GM19324 (cell line): ENCODE measurements at regions not wholly inside any gene's neighbourhood (a gene's known extent, or its start where the extent isn't known, plus 50 kb on each side); places are given as distances from the start of the nearest gene placed in this dataset.
"Not testable (repeated sequence)": the region's sequence is repeated elsewhere in the genome, so short reads cannot be mapped to it uniquely, and the experiment has no call there.

Source experiments
- ATAC-seq: cut with Tn5 transposase; IDR thresholded peaks from one replicate; pipeline ENCODE4 v1.9.1; 2021; ENCODE audit warnings: mild to moderate bottlenecking, moderate library complexity; ENCODE audit not compliant: unreplicated experiment, low FRiP score

DNA sequence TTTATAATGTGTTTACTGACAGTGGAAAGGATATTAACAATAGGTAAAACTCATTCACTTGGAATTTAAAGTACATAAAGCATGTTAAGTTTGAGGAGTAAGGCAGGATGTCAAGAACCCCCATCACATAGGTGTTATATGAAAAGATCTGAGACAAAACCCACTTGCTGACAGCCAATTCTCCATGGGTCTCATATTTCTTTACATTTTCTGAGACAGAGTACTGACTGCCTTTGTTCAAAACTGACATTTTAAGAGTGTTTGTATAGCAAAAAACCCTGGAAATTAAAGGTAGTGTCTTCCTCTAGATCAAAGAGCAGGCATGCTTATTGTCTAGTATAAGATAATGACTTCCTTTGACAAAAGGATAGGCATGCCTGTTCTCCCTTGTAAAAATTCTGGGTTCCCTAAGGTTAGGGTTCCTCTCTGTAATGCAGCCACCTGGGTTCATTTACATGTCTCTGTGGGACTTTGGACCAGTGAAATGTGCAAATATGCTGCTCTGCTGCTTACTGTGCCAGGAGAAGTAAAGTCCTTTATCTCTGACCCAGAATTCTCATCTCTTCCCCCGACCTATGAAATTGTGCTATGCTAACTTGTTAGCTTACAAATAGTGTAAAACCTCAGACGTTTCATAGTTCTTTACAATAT, 123.6 kb downstream of the PCDH18 start:
- no peak for ATAC-seq

DNA sequence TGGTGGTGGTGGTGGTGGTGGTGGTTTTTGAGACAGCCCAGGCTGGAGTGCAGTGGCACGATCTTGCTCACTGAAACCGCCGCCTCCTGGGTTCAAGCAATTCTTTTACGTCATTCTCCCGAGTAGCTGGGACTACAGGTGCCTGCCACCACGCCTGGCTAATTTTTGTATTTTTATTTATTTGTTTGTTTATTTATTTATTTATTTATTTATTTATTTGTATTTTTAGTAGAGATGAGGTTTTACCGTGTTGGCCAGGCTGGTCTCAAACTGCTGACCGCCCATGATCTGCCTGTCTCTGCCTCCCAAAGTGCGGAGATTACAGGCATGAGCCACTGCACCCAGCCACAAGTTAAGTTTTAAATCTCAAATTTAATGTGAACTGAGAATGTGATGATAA, 126.5 kb downstream of the PCDH18 start:
- ATAC-seq: not testable (repeated sequence)

DNA sequence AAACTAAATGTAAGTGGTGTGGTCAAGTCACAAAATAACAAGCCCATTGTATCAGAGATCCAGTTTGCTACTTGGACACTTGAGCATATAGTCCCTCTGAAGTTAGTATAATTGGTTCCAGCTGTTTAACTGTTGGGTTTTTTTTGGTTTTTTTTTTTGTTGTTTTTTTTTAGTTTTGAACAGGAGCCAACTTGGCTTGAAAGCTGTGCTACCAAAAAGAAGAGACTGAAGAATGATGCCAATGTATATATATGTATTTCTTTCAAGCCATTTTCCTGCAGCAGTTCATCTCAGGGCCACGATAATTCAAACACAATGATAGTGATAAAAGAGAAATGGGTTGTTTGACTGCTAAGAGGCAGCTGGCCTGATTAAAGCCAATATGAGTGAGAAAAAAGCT, 138.3 kb downstream of the PCDH18 start:
- ATAC-seq: no peak

DNA sequence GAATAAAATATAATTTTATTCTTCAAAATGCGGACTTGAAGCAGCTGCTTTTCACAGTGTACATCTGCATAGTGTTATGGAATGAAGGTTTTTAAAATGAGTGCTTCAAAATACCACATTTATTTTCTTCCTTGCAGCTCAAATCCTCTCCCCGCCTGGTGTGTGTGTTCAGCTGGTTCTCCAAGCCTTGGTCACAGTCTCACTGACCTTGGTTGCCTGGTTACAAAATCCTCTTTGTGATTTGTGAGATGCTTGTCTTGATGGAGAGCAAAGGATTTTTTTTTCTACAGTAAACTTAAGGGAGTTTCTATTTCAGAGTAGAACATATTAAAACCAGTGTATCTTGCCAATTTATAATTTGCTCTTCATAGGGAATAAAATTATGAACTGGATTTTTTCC, 139.2 kb downstream of the PCDH18 start:
- ATAC-seq: no peak

DNA sequence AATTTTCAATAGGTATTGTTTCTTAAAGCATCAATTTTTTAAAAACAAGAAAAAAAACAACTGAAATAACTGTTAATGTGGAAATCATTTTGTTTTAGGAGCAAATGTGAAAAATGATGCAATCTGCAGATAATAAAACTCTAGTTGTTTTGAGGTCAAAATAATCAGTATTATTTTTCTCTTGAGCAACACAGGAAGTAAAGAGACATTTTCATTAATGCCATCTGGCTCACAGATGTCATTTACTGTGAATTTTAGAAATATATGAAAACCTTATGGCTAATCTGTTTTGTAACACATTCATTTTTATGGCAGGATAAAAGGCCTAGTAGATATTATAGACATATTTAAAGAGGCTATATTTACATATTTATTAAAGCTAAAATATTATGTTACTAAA, 141.6 kb downstream of the PCDH18 start:
- ATAC-seq: no peak

DNA sequence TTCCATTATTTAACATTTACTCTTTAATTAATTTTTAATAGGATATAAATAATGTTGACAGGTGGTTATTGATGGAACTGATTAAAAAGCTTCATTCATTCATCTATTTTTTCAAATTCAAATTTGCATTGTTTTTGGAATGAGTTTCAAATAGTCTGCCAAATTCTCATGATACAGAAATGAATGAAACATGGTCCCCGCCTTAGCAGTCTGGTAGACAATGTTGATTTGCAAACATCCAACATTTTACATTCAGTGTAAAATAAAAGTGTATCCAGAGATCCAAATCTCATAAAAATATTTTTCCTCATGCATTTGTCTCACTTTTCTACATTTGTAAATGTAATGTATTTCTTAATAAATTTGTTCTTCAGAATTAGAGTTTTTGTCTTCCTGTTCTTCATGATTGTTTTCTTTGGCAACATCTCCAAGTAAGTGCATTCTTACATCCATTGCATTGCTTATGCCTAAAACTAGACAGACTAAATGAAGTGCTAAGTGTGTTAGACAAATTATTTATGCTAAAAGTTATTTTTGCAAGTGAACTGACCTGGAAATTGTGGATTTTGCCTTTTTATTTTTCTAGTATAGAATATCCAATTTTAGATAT, 142.3 kb downstream of the PCDH18 start:
- no peak for ATAC-seq

DNA sequence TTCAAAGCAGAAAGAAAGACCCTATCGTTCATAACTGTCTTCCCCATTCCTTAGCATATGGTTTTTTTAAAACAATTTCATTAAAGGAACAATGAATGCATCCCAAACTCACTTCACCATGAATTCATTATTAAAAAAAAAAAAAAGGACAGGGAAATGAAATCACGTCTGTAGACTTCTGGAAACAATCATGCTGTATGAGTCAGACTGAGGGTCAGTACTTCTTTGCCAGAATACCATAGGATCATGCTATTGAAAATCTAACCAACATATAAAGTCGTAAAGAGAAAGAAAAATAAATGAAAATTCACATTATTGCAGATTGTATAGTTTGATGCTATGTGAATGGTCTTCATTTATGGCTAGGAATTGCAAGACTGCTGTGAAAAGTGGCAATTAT, 144.4 kb downstream of the PCDH18 start:
- ATAC-seq: no peak

DNA sequence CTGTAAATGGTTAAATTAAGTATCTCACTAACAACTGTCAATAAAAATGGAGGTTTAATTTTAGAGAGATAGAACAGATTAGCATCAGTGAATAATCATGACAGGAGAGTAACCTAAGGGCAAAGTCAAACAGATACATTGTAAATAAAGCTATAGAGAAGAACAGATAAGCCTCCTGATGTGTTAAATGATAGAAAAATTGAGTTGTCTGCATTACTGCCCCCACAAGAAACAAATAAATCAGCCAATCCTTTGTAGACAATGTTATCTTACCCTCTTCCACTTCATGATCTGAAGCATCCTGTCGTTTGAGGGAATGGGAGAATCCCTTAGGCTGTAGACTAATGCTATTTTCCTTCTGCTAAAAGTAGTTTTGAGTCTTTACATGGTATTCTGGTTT, 147.8 kb downstream of the PCDH18 start:
- ATAC-seq: no peak

DNA sequence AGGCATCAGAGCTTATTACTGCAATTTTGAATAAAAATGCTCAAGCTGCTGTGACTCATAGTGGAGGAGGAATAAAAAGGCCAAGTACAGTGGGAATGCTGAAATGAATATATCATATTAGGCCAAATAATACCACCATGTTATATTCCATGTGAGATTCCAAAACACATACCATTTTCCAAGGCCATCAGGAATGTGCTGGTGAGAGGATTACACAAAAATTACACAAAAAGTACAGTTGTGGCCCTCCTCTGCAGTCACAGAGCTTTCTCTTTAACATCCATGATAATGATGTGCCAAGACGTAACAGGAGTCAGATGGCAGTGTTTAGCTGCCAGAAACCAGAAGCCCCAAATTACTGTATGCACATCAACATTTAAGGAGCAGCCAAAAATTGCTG, 153.5 kb downstream of the PCDH18 start:
- no peak for ATAC-seq

DNA sequence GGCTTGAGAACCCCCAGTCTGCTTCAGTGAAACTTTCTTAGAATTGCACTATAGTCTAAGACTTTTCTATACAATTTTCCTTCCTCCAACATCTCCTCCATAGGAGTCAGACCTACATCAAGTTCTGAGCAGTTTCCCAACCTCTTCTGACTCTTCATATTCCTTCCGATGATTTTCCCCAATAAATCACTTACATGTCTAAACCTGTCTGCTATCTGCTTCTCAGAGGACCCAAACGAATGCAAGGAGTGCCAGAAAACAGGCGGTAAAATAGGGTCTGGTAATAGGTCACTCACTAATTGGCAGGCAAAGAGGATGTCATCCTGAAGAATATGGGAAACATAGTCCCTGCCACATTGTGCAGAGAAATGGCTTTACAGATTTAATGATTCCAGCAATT, 153.9 kb downstream of the PCDH18 start:
- no peak for ATAC-seq

DNA sequence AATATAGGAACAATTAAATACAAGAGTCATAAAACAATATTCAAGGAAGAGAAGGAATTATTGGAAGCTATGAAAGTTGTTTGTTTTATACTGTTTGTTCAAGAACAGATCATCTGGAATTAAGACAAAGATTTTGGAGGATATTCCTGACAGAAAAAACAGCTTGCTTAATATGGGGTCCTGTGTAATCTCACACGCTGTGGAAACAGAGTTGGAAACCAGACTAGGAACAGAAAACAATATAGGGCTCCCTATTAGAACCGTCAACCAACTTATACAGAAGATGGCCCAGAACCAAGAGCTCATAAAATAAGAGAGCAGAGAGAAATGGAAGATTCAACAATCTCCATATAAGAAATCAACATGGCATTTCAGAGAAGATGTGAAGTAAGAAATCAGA, 156.0 kb downstream of the PCDH18 start:
- ATAC-seq: no peak

DNA sequence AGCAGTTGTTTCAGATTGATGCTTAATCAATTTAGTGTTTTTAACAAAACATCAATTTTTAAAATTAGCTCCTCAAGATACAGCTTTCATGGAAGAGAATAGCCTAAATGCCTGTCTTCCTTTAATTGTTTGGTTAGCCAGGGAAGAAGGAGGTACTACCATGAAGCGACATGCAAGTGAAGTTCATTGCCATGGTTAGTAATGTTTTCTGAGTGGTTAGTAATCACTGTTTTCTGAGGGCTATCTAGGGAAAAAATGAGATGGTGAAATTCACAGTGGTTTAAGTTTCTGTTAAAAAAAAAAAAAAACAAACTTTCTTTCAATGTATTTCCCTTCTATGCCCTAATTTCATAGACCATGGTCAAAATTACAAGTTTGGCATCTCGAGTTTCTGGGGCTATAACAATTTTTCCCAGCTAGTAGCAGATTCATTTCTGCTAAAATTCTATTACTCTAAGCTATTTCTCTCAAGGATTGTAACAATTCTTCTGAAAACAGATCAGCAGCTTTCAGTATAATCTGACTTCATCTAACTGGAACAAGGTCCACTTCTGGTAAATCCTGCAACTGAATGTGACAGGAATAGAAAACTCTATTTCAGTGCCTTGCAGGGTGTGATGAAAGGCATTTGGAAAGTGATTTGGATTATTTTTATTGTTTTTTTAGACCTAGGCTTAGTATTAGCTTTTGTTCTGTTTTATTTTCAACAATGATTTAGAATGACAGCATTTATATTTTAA, 157.0 kb downstream of the PCDH18 start:
- ATAC-seq: no peak

DNA sequence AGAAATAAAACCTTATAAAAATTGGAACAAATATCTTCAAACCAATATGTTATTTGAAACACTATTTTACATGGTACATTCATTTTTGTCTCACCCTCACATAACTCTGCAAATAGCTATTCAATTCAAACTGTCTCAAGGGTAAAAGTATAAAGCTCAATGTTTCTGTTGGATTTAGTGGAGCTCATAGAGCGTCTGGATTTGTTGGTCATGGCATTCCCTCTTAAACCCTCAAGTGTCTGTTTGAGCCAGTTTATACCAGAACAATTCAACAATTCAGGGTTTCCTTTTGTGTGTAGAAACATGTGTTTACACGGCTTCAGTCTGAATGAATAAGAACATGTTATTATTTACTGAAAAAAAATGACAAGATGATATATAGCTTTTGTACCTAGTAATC, 161.6 kb downstream of the PCDH18 start:
- no peak for ATAC-seq

DNA sequence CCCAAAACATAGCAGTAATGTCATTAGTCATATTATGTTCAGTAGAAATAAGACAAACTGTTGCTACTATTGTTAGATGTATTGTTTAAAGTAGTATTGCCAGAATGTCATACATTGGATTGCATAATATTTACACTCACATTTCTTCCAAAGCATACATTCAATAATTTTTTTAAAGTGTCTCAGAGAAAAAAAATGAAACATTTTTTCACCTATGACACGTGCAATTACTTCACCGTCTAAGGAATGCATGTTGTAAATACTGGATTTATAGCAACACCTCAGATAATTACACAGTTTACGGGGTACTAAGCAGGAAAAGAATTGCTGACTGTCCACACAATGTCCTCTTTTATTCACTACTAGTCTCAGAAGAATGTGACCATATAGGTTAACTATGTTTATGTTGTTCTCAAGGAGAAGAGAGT, 162.1 kb downstream of the PCDH18 start:
- ATAC-seq: no peak

DNA sequence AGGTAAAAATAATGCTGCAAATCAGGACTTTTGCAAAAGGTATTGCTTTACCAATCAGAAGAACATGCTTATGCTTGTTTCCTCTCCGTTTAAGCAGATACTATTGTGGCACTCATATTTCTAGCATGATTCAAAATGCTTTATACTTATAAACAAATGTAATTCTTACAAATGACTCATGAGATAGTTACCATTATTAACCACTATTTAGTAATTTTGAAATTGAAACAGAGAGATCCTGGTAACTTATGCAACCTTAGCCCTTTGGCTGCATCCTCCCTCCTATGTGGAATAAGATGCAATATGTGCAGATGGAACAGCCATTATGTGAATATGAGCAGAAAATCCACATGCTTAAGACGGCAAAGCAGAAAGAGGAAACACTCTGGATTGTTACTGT, 164.7 kb downstream of the PCDH18 start:
- ATAC-seq: no peak

DNA sequence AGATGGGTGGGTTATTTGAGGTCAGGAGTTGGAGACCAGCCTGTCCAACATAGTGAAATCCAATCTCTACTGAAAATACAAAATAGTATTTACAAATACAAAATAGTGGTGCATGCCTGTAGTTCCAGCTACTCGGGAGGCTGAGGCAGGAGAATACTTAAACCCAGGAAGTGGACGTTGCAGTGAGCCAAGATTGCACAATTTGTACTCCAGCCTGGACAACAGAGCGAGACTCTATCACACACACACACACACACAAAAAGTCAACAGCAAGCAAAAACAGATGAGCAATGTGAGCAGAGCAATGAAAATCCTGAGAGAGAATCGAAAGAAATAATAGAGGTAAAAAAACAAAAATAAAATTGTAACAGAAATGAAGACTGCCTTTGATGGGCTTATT, 168.8 kb downstream of the PCDH18 start:
- no peak for ATAC-seq

DNA sequence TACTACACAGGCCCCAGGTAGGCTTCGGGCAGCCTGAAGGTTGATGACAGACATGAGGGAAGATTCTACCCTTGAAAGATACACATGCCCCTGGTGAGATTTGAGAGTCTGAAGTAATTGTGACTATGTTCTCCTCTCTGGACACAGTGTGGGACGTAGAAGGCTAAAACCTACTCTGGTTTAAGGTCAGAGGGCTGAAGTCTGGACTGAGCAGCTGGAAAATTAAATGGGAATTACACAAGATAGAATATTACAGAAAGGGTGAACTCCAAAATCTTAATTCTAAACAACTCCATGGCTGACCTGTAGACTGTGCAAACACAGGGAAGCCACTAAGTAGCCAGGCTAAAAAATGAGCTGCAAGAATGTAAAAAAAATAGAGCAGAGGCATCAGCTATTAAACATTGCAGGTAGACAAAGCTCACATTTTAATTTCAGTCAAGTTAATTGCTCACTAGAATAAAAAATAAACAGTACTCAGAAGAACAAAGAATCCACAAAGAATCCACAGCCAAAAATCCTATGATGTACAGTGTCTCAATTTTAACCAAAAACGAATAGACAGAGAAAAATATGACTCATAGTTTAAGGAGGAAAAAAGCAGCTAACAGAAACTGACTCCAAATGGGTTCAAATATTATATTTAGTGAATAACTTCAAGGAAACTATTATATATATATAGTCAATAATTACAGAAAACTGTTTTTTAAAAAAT, 170.4 kb downstream of the PCDH18 start:
- no peak for ATAC-seq

DNA sequence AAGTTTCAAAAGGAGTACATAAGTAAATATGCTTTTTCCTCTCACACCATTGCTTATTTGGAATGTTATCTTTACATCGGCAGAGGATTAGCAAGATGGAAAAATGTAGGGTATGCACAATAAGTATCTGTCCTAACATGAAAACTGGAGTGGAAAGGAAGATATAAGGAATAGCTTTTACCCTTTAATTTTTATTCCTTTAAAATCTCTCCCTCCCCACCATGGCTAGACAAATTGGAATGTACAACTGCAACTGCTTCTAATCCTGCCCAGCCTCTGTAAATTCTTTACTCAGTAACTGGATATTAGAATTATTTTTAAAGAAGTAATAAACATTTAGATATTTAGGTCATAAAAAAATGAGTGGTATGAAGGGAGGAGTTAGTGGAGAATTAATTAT, 171.5 kb downstream of the PCDH18 start:
- no peak for ATAC-seq

DNA sequence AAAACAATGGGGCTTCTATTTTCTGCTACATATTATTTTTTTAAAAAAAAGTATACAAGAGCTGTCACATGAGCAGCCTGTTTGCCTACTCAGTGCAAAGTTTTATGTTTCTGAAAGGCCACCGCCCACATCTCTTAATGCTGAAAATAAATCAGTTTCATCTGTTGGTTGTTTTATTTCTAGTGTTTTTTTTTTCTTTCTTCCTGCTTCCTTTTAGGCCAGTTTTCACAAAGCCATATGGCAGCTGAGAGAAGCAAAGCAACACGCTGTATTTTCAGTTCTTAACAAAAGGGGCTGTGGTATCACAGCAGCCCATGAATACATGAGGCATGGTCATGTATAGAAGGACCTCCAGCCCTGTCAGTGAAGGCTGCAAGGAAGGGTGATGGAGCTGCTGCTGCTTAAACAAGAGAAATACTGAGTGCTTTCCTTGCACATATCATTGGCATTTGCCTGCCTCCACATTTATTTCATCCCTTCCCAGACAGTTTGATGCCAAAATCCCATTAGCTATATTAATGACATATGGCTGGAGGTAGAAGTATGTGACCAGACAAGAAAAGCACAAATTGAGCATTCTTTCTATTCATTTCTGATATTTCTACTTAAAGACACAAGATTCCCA, 172.5 kb downstream of the PCDH18 start:
- no peak for ATAC-seq

DNA sequence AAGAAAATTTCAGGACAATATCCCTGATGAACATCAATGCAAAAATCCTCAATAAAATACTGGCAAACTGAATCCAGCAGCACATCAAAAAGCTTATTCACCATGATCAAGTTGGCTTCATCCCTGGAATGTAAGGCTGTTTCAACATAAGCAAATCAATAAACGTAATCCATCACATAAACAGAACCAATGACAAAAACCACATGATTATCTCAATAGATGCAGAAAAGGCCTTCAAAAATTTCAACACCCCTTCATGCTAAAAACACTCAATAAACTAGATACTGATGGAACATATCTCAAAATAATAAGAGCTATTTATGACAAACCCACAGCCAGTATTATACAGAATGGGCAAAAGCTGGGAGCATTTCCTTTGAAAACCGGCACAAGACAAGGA, 177.7 kb downstream of the PCDH18 start:
- ATAC-seq: not testable (repeated sequence)

DNA sequence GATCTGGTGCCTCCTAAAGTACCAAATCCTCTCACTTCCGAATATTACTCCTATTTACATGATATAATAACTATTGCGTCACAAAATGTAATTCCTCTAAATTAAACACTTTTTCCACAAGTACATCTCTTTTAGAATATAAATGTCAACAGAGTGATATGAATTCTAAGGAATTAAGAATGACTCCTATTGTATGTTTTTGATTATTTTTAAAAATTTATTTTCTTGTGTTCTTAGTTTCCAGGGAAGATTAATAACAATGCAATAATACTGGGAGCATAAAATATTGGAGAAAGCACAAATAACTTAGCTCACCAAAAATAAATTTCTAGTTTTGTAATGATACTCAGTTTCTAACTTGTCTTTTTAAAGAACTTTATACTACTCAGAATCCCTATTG, 184.9 kb downstream of the PCDH18 start:
- no peak for ATAC-seq
